ENCODE measurements at regions not wholly inside any gene's neighbourhood (a gene's known extent, or its start where the extent isn't known, plus 50 kb on each side); places are given as distances from the start of the nearest gene placed in this dataset.
"Not testable (repeated sequence)": the region's sequence is repeated elsewhere in the genome, so short reads cannot be mapped to it uniquely, and the experiment has no call there.

DNA sequence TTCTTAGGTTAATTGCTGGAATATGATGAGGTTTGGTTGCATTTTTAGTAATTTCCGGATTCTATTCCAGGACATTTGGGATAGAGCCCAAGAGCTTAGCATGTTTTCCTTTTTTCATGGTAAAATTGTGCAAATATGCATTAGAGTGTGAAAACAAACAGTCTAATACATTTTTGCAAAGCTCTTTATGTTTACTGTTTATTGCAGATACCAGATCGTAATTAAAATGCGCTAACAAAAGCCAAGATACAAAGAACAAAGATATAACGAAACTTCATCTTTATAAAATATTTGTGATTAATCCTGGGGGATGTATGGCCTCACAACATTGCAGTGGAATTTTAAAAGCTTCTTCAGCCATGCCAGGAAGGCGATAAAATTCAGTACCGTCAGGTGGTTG is 94.5 kb upstream of the TBC1D5 start:
- DNase-seq (ENCODE audit: low read depth in 2 of 2): no peak

GRCh38 chr3:17836092-17836491 is 93.7 kb upstream of the TBC1D5 start:
- DNase-seq (ENCODE audit: low read depth in 2 of 2): no peak

- no peak for DNase-seq (ENCODE audit: low read depth in 2 of 2)
Observed at GRCh38 chr3:17833786-17834559, 91.5 kb upstream of the TBC1D5 start.

DNA sequence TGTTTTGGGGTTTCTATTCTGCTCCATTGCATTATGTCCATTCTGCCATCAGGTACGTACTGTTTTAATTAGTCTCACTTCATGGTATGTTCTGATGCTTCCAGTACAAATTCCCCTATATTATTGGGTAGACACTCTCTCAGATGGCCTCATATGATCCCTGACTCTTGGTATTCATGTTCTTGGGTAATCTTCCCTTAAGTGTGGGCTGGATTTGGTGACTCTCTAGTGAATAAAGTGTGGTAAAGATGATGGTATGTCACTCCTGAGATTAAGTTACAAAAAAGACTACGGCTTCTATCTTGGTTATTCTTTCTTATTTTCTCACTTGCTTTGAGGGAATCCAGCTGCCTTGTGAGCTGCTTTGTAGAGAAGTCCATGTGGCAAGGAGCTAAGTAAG is 89.6 kb upstream of the TBC1D5 start:
- DNase-seq (ENCODE audit: low read depth in 2 of 2): no peak

GRCh38 chr3:17831366-17831765 is 88.9 kb upstream of the TBC1D5 start:
- DNase-seq (ENCODE audit: low read depth in 2 of 2): no peak

GRCh38 chr3:17830788-17831187 is 88.4 kb upstream of the TBC1D5 start:
- DNase-seq (ENCODE audit: low read depth in 2 of 2): no peak

GRCh38 chr3:17828388-17828787 is 86.0 kb upstream of the TBC1D5 start:
- no peak for DNase-seq (ENCODE audit: low read depth in 2 of 2)

- DNase-seq (ENCODE audit: low read depth in 2 of 2): no peak
Observed at GRCh38 chr3:17825298-17825697, 82.9 kb upstream of the TBC1D5 start.

GRCh38 chr3:17823816-17824215 is 81.4 kb upstream of the TBC1D5 start:
- DNase-seq (ENCODE audit: low read depth in 2 of 2): no peak

GRCh38 chr3:17823036-17823435 is 80.6 kb upstream of the TBC1D5 start:
- DNase-seq (ENCODE audit: low read depth in 2 of 2): no peak

DNA sequence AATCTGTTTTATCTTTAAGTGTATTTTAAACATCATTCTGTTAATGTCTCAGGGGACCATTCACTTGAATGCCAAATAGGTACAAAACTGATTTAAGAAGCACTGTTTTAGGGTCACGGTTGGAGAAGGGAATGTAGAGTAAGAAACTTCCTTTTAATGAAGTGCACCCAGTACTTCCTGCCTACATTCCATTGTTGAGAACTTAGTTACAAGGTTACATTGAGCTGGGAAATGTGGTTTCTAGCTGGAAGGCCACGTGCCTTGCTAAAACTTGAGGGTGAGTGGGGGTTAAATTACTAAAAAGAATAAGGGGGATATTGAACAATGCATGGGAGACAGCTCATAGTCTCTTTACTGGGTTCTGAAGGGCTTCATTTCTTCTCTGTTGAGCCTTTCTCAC is 78.3 kb upstream of the TBC1D5 start:
- DNase-seq (ENCODE audit: low read depth in 2 of 2): no peak

GRCh38 chr3:17820275-17820674 is 77.8 kb upstream of the TBC1D5 start:
- DNase-seq (ENCODE audit: low read depth in 2 of 2): no peak

DNA sequence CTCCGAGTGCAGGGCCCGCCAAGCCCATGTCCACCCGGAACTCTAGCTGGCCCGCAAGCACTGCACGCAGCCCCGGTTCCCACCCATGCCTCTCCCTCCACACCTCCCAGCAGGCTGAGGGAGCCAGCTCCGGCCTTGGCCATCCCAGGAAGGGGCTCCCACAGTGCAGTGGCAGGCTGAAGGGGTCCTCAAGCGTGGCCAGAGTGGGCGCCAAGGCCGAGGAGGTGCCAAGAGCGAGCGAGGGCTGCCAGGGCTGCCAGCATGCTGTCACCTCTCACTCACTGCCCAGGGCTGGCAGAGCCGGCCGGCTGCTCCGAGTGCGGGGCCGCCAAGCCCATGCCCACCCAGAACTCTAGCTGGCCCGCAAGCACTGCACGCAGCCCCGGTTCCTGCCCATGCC is 75.5 kb upstream of the TBC1D5 start:
- not testable (repeated sequence) for DNase-seq (ENCODE audit: low read depth in 2 of 2)

DNA sequence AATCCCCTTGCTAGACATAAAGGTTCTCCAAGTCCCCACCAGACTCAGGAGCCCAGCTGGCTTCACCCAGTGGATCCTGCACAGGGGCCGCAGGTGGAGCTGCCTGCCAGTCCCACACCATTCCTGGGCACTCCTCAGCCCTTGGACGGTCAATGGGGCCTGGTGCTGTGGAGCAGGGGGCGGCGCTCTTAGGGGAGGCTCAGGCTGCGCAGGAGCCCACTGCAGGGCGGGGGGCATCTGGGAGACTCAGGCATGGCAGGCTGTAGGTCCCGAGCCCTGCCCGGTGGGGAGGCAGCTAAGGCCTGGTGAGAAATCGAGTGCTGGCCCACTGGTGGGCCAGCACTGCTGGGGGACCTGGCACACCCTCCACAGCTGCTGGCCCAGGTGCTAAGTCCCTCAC is 75.1 kb upstream of the TBC1D5 start:
- DNase-seq (ENCODE audit: low read depth in 2 of 2): no peak

DNA sequence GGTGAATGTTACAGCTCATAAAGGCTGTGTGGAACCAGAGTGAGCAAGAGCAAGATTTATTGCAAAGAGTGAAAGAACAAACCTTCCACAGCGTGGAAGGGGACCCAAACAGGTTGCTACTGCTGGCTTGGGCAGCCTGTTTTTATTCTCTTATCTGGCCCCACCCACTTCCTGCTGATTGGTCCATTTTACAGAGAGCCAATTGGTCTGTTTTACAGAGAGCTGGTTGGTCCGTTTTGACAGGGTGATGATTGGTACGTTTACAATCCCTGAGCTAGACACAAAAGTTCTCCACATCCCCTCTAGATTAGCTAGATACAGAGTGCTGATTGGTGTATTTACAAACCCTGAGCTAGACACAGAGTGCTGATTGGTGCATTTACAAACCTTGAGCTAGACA is 74.4 kb upstream of the TBC1D5 start:
- DNase-seq (ENCODE audit: low read depth in 2 of 2): not testable (repeated sequence)

DNA sequence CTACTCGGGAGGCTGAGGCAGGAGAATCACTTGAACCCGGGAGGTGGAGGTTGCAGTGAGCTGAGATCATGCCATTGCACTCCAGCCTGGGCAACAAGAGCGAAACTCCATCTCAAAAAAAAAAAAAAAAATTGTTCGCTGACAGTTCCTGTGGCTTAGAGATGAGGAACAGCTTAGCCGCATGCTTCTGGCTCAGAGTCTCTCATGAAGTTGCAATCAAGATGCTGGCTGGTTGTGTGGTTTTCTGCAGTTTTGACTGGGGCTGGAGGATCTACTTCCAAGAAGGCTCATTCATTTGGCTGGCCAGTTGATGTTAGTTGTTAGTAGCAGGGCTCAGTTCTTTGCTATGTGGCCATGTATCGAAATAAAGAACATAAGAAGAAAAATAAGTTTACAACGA is 69.9 kb upstream of the TBC1D5 start:
- not testable (repeated sequence) for DNase-seq (ENCODE audit: low read depth in 2 of 2)

- no peak for DNase-seq (ENCODE audit: low read depth in 2 of 2)
Observed at GRCh38 chr3:17811646-17812045, 69.2 kb upstream of the TBC1D5 start.

- DNase-seq (ENCODE audit: low read depth in 2 of 2): no peak
Observed at GRCh38 chr3:17810759-17811158, 68.3 kb upstream of the TBC1D5 start.

GRCh38 chr3:17808994-17809393 is 66.6 kb upstream of the TBC1D5 start:
- DNase-seq (ENCODE audit: low read depth in 2 of 2): no peak

GRCh38 chr3:17806876-17807275 is 64.4 kb upstream of the TBC1D5 start:
- DNase-seq (ENCODE audit: low read depth in 2 of 2): no peak

GRCh38 chr3:17806201-17806600 is 63.8 kb upstream of the TBC1D5 start:
- DNase-seq (ENCODE audit: low read depth in 2 of 2): no peak

- DNase-seq (ENCODE audit: low read depth in 2 of 2): no peak
Observed at GRCh38 chr3:17805461-17805940, 63.1 kb upstream of the TBC1D5 start.

DNA sequence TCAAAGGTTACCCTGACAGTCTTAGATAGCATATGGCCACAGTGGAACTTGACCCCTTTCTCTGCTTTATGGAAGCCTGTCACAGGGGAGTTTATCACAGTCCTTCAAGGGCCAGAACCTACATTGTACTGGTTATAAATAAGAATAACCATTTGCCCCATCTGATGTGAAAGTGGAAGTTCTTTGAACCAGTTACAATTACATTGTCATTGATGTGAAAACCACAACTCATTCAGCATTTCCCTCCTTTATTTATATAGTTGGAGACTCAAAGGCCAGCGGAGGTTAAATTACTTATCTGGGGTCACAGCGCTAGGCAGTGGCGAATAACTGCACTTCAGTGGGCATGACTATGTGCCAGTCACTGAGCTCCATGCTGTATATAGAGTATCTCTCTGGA is 60.5 kb upstream of the TBC1D5 start:
- no peak for DNase-seq (ENCODE audit: low read depth in 2 of 2)

DNA sequence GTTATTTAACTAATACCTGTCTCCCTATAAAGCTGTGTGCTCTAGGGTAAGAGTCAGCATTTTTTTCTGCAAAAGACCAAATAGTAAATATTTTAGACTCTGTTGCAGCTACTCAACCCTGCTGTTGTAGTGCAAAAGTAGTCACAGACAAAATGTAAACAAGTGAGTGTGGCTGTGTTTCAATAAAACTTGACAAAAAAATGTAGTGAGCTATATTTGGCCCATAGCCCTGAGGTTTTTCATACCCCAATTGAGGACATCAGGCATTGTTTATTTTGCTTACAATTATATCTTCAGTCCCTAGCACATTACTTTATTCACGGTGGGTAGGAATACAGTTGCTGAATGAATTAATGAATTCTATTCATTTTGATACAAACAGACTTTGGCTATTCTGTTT is 58.7 kb upstream of the TBC1D5 start:
- no peak for DNase-seq (ENCODE audit: low read depth in 2 of 2)
